Gastrocnemius medialis (tissue), 4 donors: ENCODE measurements at regions not wholly inside any gene's neighbourhood (a gene's known extent, or its start where the extent isn't known, plus 50 kb on each side); places are given as distances from the start of the nearest gene placed in this dataset.

Experiments
- ATAC-seq, 2 donors: fragments of 150-250 bp; one replicate each; pipeline ENCODE4 v1.9.1; 2016
- DNase-seq, 2 donors: peaks; one replicate each; pipeline ENCODE4 v3.0.0-alpha.2; 2019
- H3K27ac ChIP-seq, 4 donors: fragments of 200-600 bp; sonication (generic); 1 replicate in 1 of 4; 2 replicates in 3 of 4; pipeline ENCODE4 v1.5.1; 2016 to 2018; ENCODE audit warnings: mild to moderate bottlenecking in 2 of 4, moderate library complexity in 1 of 4
- H3K27me3 ChIP-seq, 3 donors: fragments of 200-600 bp; sonication (generic) in 2 of 3; 1 replicate in 1 of 3; 2 replicates in 2 of 3; pipeline versions ENCODE4 v1.5.1 to v1.6.0; 2016 to 2019; ENCODE audit warnings: mild to moderate bottlenecking in 1 of 3, moderate library complexity in 1 of 3
- H3K36me3 ChIP-seq, 2 donors: fragments of 200-600 bp; sonication (generic) in 1 of 2; one replicate each; pipeline ENCODE4 v1.5.1; 2017 to 2018
- H3K4me1 ChIP-seq, 2 donors: fragments of 200-600 bp; sonication (generic) in 1 of 2; one replicate each; pipeline ENCODE4 v1.5.1; 2016 to 2017; ENCODE audit warnings: mild to moderate bottlenecking in 2 of 2
- H3K4me3 ChIP-seq, 4 donors: fragments of 200-600 bp; sonication (generic) in 3 of 4; 1 replicate in 1 of 4; 2 replicates in 3 of 4; pipeline ENCODE4 v1.5.1; 2016 to 2019; ENCODE audit warnings: mild to moderate bottlenecking in 2 of 4
- H3K9me3 ChIP-seq, 3 donors: fragments of 200-600 bp; sonication (generic) in 2 of 3; 1 replicate in 1 of 3; 2 replicates in 2 of 3; pipeline ENCODE4 v1.5.1; 2016 to 2019
- POLR2A ChIP-seq, 2 donors: fragments of 450-650 bp; IDR thresholded peaks; one replicate each; pipeline ENCODE4 v1.6.1; 2017; ENCODE audit warnings: antibody characterized with exemption in 2 of 2, mild to moderate bottlenecking in 2 of 2, moderate library complexity in 2 of 2
- in situ Hi-C, 4 donors: fragments of 200-750 bp; cut with MboI; loops; one replicate each; pipeline versions ENCODE4 v1.15.0 to v1.8.0; 2017; ENCODE audit warnings: low sequenced_read_pairs in 4 of 4
- intact Hi-C: fragments of 100-400 bp; cut with DNase I; formaldehyde crosslinking; loops from one replicate; pipeline ENCODE4 v1.15.1; 2023; ENCODE audit warnings: low total_unique reads
- TF ChIP-seq, protein P1 (sequence below), 5 experiments: fragments of 450-650 bp in 3 of 5; fragments of 200-600 bp in 2 of 5; sonication (generic) in 2 of 5; IDR thresholded peaks in 4 of 5; conservative IDR thresholded peaks in 1 of 5; 1 replicate in 4 of 5; 2 replicates in 1 of 5; pipeline ENCODE4 v1.5.1; 2016 to 2019; ENCODE audit warnings: antibody characterized with exemption in 5 of 5, mild to moderate bottlenecking in 3 of 5, moderate library complexity in 3 of 5

DNA sequence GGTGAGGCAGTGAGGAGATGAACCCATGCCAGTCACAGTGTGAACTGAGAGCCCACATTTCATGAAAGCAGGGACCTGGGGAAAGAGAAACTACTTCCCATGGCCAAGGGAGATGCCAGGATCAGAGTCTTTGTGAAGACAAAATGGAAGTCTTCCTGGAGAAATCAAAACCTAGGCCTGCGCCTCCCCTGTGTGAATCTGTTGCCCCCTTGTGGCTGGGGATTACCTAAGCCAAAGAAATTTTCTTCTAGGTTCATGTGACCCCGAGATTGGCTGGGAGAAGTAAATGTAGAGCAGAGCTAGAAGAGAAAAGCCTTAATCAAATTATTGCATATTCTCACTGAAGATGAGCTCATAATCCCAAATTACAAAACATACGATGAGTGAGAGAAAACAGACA is 1075.3 kb downstream of the TBC1D22A start:
- Histone ChIP-seq H3K4me1 (no peaks in the 10 kb centered on the region), H3K27ac (no peak overlapping the region), H3K36me3 (no peaks in the 10 kb centered on the region), H3K9me3 (no peaks in the 10 kb centered on the region), H3K4me3 (no peak overlapping the region), H3K27me3 (peaks cover 0 to 5% (median 4%) of the 10 kb centered on the region in 3 donors)
- DNase-seq, result no peak
- TF ChIP-seq, protein P1, sequence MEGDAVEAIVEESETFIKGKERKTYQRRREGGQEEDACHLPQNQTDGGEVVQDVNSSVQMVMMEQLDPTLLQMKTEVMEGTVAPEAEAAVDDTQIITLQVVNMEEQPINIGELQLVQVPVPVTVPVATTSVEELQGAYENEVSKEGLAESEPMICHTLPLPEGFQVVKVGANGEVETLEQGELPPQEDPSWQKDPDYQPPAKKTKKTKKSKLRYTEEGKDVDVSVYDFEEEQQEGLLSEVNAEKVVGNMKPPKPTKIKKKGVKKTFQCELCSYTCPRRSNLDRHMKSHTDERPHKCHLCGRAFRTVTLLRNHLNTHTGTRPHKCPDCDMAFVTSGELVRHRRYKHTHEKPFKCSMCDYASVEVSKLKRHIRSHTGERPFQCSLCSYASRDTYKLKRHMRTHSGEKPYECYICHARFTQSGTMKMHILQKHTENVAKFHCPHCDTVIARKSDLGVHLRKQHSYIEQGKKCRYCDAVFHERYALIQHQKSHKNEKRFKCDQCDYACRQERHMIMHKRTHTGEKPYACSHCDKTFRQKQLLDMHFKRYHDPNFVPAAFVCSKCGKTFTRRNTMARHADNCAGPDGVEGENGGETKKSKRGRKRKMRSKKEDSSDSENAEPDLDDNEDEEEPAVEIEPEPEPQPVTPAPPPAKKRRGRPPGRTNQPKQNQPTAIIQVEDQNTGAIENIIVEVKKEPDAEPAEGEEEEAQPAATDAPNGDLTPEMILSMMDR (IDR thresholded peaks at IDR 0.05 in 4 of 5, conservative IDR thresholded peaks at IDR 0.05 in 1 of 5), result no peak
- TF ChIP-seq POLR2A (IDR thresholded peaks at IDR 0.05), result no peak
- ATAC-seq, result no peak
- in situ Hi-C loops (no loop called here), intact Hi-C loops (no loop called here)

GRCh38 chr22:47836957-47837356 is 1074.5 kb downstream of the TBC1D22A start:
- no peaks in the 10 kb centered on the region for H3K4me1 ChIP-seq
- no peaks in the 10 kb centered on the region for H3K9me3 ChIP-seq
- peaks cover 0 to 5% (median 4%) of the 10 kb centered on the region in 3 donors for H3K27me3 ChIP-seq
- TF ChIP-seq, protein P1 (IDR thresholded peaks at IDR 0.05 in 4 of 5, conservative IDR thresholded peaks at IDR 0.05 in 1 of 5), result no peak
- H3K27ac ChIP-seq, result no peak overlapping the region
- ATAC-seq (no peak), DNase-seq (no peak)
- H3K4me3 ChIP-seq, result no peak overlapping the region
- in situ Hi-C loops (no loop called here), intact Hi-C loops (no loop called here)
- no peaks in the 10 kb centered on the region for H3K36me3 ChIP-seq

DNA sequence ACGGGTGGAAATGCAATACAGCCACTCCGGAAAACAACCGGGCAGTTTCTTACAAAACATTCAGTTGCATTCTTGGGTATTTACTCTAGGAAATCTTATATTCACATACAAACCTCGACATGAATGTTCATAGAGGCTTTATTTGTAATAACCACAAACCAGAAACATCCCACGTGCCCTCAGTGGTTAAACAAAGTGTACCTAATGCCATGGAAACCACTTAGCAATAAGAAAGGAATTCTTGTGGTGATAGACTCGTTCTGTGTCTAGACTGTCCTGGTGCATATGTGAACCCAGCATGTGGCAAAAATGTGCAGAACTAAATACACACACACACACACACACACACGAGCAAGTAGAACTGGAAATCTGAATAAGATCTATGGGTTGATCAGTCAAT is 1073.3 kb downstream of the TBC1D22A start:
- DNase-seq (no peak), ATAC-seq (no peak)
- in situ Hi-C loops, result no loop called here
- intact Hi-C loops, result no loop called here
- H3K27ac ChIP-seq, result no peak overlapping the region
- no peak overlapping the region for H3K4me3 ChIP-seq
- H3K27me3 ChIP-seq, result peaks cover 0 to 9% (median 4%) of the 10 kb centered on the region in 3 donors
- no peaks in the 10 kb centered on the region for H3K36me3 ChIP-seq
- H3K9me3 ChIP-seq, result no peaks in the 10 kb centered on the region
- H3K4me1 ChIP-seq, result no peaks in the 10 kb centered on the region
- TF ChIP-seq, protein P1 (IDR thresholded peaks at IDR 0.05 in 4 of 5, conservative IDR thresholded peaks at IDR 0.05 in 1 of 5), result no peak
- no peak for TF ChIP-seq POLR2A (IDR thresholded peaks at IDR 0.05)

GRCh38 chr22:47826016-47826415 is 1063.6 kb downstream of the TBC1D22A start:
- in situ Hi-C loops (no loop called here), intact Hi-C loops (no loop called here)
- no peak overlapping the region for H3K4me3 ChIP-seq
- TF ChIP-seq, protein P1 (IDR thresholded peaks at IDR 0.05 in 4 of 5, conservative IDR thresholded peaks at IDR 0.05 in 1 of 5), result no peak
- TF ChIP-seq POLR2A (IDR thresholded peaks at IDR 0.05), result no peak
- no peaks in the 10 kb centered on the region for H3K4me1 ChIP-seq
- no peak overlapping the region for H3K27ac ChIP-seq
- no peaks in the 10 kb centered on the region for H3K36me3 ChIP-seq
- no peaks in the 10 kb centered on the region for H3K27me3 ChIP-seq
- DNase-seq, result no peak
- ATAC-seq, result no peak
- no peaks in the 10 kb centered on the region for H3K9me3 ChIP-seq

GRCh38 chr22:47822422-47822821 is 1060.0 kb downstream of the TBC1D22A start:
- DNase-seq, result no peak
- Histone ChIP-seq H3K27ac (no peak overlapping the region), H3K4me1 (no peaks in the 10 kb centered on the region), H3K4me3 (no peak overlapping the region), H3K27me3 (no peaks in the 10 kb centered on the region), H3K9me3 (no peaks in the 10 kb centered on the region), H3K36me3 (no peaks in the 10 kb centered on the region)
- no peak for ATAC-seq
- no peak for TF ChIP-seq POLR2A (IDR thresholded peaks at IDR 0.05)
- TF ChIP-seq, protein P1 (IDR thresholded peaks at IDR 0.05 in 4 of 5, conservative IDR thresholded peaks at IDR 0.05 in 1 of 5), result no peak
- in situ Hi-C loops, result no loop called here
- intact Hi-C loops, result no loop called here
